ENCODE measurements at regions not wholly inside any gene's neighbourhood (a gene's known extent, or its start where the extent isn't known, plus 50 kb on each side); places are given as distances from the start of the nearest gene placed in this dataset.
"Not testable (repeated sequence)": the region's sequence is repeated elsewhere in the genome, so short reads cannot be mapped to it uniquely, and the experiment has no call there.

- H3K27me3 ChIP-seq (ENCODE audit: insufficient read depth, low read length); H3K27me3 Mint-ChIP-seq; H3K36me3 Mint-ChIP-seq; H3K9me3 Mint-ChIP-seq; intact Hi-C loops (cut with micrococcal nuclease); H3K4me3 ChIP-seq (ENCODE audit: low read length in 2 of 2); H3K36me3 ChIP-seq (ENCODE audit: insufficient read depth, low read length); CTCF ChIA-PET (ENCODE audit: partially characterized antibody); H3K4me1 ChIP-seq (ENCODE audit: insufficient read depth, low read length); H3K27ac Mint-ChIP-seq; H3K4me3 Mint-ChIP-seq; H3K9me3 ChIP-seq (ENCODE audit: control insufficient read depth in 1 of 2, low read length in 2 of 2); H3K4me1 Mint-ChIP-seq; POLR2A ChIA-PET (ENCODE audit: partially characterized antibody); H3K27ac ChIP-seq (ENCODE audit: low read depth, low read length): not testable (repeated sequence)
- DNase-seq, result peak in 1 of 5 donors; percentile 16
These were observed 230.7 kb downstream of the POTEG start for GRCh38 chr14:19203250-19203972.

GRCh38 chr14:19204827-19205226 lies 229.3 kb downstream of the POTEG start:
- H3K27ac ChIP-seq (ENCODE audit: low read depth, low read length); H3K4me1 Mint-ChIP-seq; DNase-seq; CTCF ChIA-PET (ENCODE audit: partially characterized antibody); H3K4me1 ChIP-seq (ENCODE audit: insufficient read depth, low read length); H3K27me3 ChIP-seq (ENCODE audit: insufficient read depth, low read length); H3K36me3 ChIP-seq (ENCODE audit: insufficient read depth, low read length); POLR2A ChIA-PET (ENCODE audit: partially characterized antibody); H3K36me3 Mint-ChIP-seq; H3K4me3 ChIP-seq (ENCODE audit: low read length in 2 of 2); H3K27me3 Mint-ChIP-seq; H3K9me3 Mint-ChIP-seq; H3K4me3 Mint-ChIP-seq; H3K9me3 ChIP-seq (ENCODE audit: control insufficient read depth in 1 of 2, low read length in 2 of 2); H3K27ac Mint-ChIP-seq; intact Hi-C loops (cut with micrococcal nuclease): not testable (repeated sequence)

DNA sequence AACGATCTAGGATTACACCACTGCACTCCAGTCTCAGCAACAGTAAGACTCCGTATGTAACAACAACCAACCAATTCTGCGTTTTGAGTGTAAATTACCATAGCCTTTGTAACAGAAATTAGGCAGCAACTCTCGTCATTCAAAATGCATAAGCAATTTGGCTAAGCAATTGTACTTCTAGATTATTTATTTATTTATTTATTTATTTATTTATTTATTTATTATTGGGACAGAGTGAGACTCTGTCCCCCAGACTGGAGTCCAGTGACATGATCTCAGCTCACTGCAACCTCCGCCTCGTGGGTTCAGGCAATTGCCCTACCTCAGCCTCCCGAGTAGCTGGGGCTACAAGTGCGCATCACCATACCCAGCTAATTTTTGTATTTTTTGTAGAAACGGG lies 217.7 kb downstream of the POTEG start:
- H3K9me3 Mint-ChIP-seq; H3K9me3 ChIP-seq (ENCODE audit: control insufficient read depth in 1 of 2, low read length in 2 of 2); POLR2A ChIA-PET (ENCODE audit: partially characterized antibody); H3K4me1 ChIP-seq (ENCODE audit: insufficient read depth, low read length); H3K27me3 ChIP-seq (ENCODE audit: insufficient read depth, low read length); CTCF ChIA-PET (ENCODE audit: partially characterized antibody); H3K27ac Mint-ChIP-seq; H3K4me3 Mint-ChIP-seq; H3K4me1 Mint-ChIP-seq; H3K27me3 Mint-ChIP-seq; H3K27ac ChIP-seq (ENCODE audit: low read depth, low read length); DNase-seq; H3K36me3 ChIP-seq (ENCODE audit: insufficient read depth, low read length); intact Hi-C loops (cut with micrococcal nuclease); H3K4me3 ChIP-seq (ENCODE audit: low read length in 2 of 2); H3K36me3 Mint-ChIP-seq: not testable (repeated sequence)

- H3K4me1 Mint-ChIP-seq; intact Hi-C loops (cut with micrococcal nuclease); H3K27ac Mint-ChIP-seq; H3K27me3 ChIP-seq (ENCODE audit: insufficient read depth, low read length); POLR2A ChIA-PET (ENCODE audit: partially characterized antibody); H3K36me3 ChIP-seq (ENCODE audit: insufficient read depth, low read length); H3K4me3 ChIP-seq (ENCODE audit: low read length in 2 of 2); H3K4me3 Mint-ChIP-seq; DNase-seq; H3K27me3 Mint-ChIP-seq; CTCF ChIA-PET (ENCODE audit: partially characterized antibody); H3K36me3 Mint-ChIP-seq; H3K4me1 ChIP-seq (ENCODE audit: insufficient read depth, low read length); H3K9me3 Mint-ChIP-seq; H3K27ac ChIP-seq (ENCODE audit: low read depth, low read length); H3K9me3 ChIP-seq (ENCODE audit: control insufficient read depth in 1 of 2, low read length in 2 of 2): not testable (repeated sequence)
These were observed 214.7 kb downstream of the POTEG start for GRCh38 chr14:19219423-19219822.

- H3K9me3 Mint-ChIP-seq; H3K27me3 Mint-ChIP-seq; H3K4me1 ChIP-seq (ENCODE audit: insufficient read depth, low read length); H3K4me1 Mint-ChIP-seq; H3K27ac Mint-ChIP-seq; H3K36me3 ChIP-seq (ENCODE audit: insufficient read depth, low read length); H3K27me3 ChIP-seq (ENCODE audit: insufficient read depth, low read length); intact Hi-C loops (cut with micrococcal nuclease); H3K27ac ChIP-seq (ENCODE audit: low read depth, low read length); H3K4me3 Mint-ChIP-seq; POLR2A ChIA-PET (ENCODE audit: partially characterized antibody); DNase-seq; H3K9me3 ChIP-seq (ENCODE audit: control insufficient read depth in 1 of 2, low read length in 2 of 2); H3K4me3 ChIP-seq (ENCODE audit: low read length in 2 of 2); CTCF ChIA-PET (ENCODE audit: partially characterized antibody); H3K36me3 Mint-ChIP-seq: not testable (repeated sequence)
These were observed 202.7 kb downstream of the POTEG start for GRCh38 chr14:19231421-19231820.

GRCh38 chr14:19234059-19234458 lies 200.1 kb downstream of the POTEG start:
- H3K27ac Mint-ChIP-seq; H3K4me1 ChIP-seq (ENCODE audit: insufficient read depth, low read length); H3K27me3 ChIP-seq (ENCODE audit: insufficient read depth, low read length); H3K27me3 Mint-ChIP-seq; CTCF ChIA-PET (ENCODE audit: partially characterized antibody); DNase-seq; H3K4me3 Mint-ChIP-seq; H3K4me1 Mint-ChIP-seq; H3K36me3 ChIP-seq (ENCODE audit: insufficient read depth, low read length); H3K4me3 ChIP-seq (ENCODE audit: low read length in 2 of 2); H3K36me3 Mint-ChIP-seq; H3K27ac ChIP-seq (ENCODE audit: low read depth, low read length); H3K9me3 ChIP-seq (ENCODE audit: control insufficient read depth in 1 of 2, low read length in 2 of 2); intact Hi-C loops (cut with micrococcal nuclease); H3K9me3 Mint-ChIP-seq; POLR2A ChIA-PET (ENCODE audit: partially characterized antibody): not testable (repeated sequence)

- H3K9me3 ChIP-seq (ENCODE audit: control insufficient read depth in 1 of 2, low read length in 2 of 2); intact Hi-C loops (cut with micrococcal nuclease); DNase-seq; POLR2A ChIA-PET (ENCODE audit: partially characterized antibody); H3K36me3 ChIP-seq (ENCODE audit: insufficient read depth, low read length); H3K36me3 Mint-ChIP-seq; H3K4me3 ChIP-seq (ENCODE audit: low read length in 2 of 2); H3K4me1 Mint-ChIP-seq; H3K27ac Mint-ChIP-seq; H3K27me3 Mint-ChIP-seq; CTCF ChIA-PET (ENCODE audit: partially characterized antibody); H3K27ac ChIP-seq (ENCODE audit: low read depth, low read length); H3K9me3 Mint-ChIP-seq; H3K27me3 ChIP-seq (ENCODE audit: insufficient read depth, low read length); H3K4me1 ChIP-seq (ENCODE audit: insufficient read depth, low read length); H3K4me3 Mint-ChIP-seq: not testable (repeated sequence)
These were observed 196.5 kb downstream of the POTEG start for GRCh38 chr14:19237656-19238055.

DNA sequence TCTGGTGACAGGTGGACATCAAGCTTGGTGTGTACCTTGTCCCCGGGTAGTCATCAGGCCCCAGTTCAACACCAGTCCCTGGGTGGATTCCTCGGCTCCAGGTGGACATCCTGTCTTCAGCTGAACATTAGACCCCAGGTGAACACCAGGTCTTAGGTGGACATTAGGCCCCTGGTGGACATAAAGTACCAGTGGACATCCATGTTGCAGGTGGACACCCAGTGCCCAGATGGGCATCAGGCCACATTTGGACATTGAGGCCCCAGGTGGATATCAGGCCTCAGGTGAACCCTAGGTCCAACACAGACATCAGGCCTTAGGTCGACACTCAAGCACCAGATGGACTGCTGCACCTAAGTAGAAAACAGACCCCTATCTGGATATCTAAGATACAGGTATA lies 195.6 kb downstream of the POTEG start:
- CTCF ChIA-PET (ENCODE audit: partially characterized antibody); POLR2A ChIA-PET (ENCODE audit: partially characterized antibody); H3K9me3 Mint-ChIP-seq; H3K4me1 ChIP-seq (ENCODE audit: insufficient read depth, low read length); H3K27ac ChIP-seq (ENCODE audit: low read depth, low read length); H3K27ac Mint-ChIP-seq; H3K27me3 Mint-ChIP-seq; H3K4me3 ChIP-seq (ENCODE audit: low read length in 2 of 2); H3K4me3 Mint-ChIP-seq; H3K4me1 Mint-ChIP-seq; intact Hi-C loops (cut with micrococcal nuclease); H3K36me3 Mint-ChIP-seq; DNase-seq; H3K9me3 ChIP-seq (ENCODE audit: control insufficient read depth in 1 of 2, low read length in 2 of 2); H3K27me3 ChIP-seq (ENCODE audit: insufficient read depth, low read length); H3K36me3 ChIP-seq (ENCODE audit: insufficient read depth, low read length): not testable (repeated sequence)
